ENCODE measurements at regions not wholly inside any gene's neighbourhood (a gene's known extent, or its start where the extent isn't known, plus 50 kb on each side); places are given as distances from the start of the nearest gene placed in this dataset.

- TF ChIP-seq EP300 (IDR thresholded peaks at IDR 0.05) (no peak), CTCF (IDR thresholded peaks at IDR 0.05) (no peak), POLR2AphosphoS5 (IDR thresholded peaks at IDR 0.05) (no peak), POLR2A (IDR thresholded peaks at IDR 0.05) (no peak)
- no peaks in the 10 kb centered on the region for H3K9me3 ChIP-seq
- ATAC-seq (ENCODE audit: low FRiP score in 2 of 2) = no peak
- H3K4me3 ChIP-seq = no peak overlapping the region
- H3K4me1 ChIP-seq = no peaks in the 10 kb centered on the region
- DNase-seq = no peak
- no peaks in the 10 kb centered on the region for H3K27me3 ChIP-seq
- H3K36me3 ChIP-seq = no peaks in the 10 kb centered on the region
- no peak overlapping the region for H3K27ac ChIP-seq
- 44 to 58% methylated on average over 4 of the region's 4 CpGs for WGBS, 2 donors
Measured at GRCh38 chr11:110919241-110919922, 207.1 kb upstream of the ARHGAP20 start.

GRCh38 chr11:110918351-110918750 is 206.1 kb upstream of the ARHGAP20 start:
- Histone ChIP-seq H3K36me3 (no peaks in the 10 kb centered on the region), H3K9me3 (no peaks in the 10 kb centered on the region), H3K4me1 (no peaks in the 10 kb centered on the region), H3K4me3 (no peak overlapping the region), H3K27me3 (no peaks in the 10 kb centered on the region), H3K27ac (no peak overlapping the region)
- no peak for ATAC-seq (ENCODE audit: low FRiP score in 2 of 2)
- TF ChIP-seq EP300 (IDR thresholded peaks at IDR 0.05) (no peak), POLR2AphosphoS5 (IDR thresholded peaks at IDR 0.05) (no peak)
- no peak for DNase-seq
- 80 to 100% methylated on average over 1 of the region's 1 CpG for WGBS, 2 donors

GRCh38 chr11:110912437-110912836 is 200.2 kb upstream of the ARHGAP20 start:
- ATAC-seq (ENCODE audit: low FRiP score in 2 of 2) (no peak), DNase-seq (no peak)
- H3K4me1 ChIP-seq = peaks cover 0 to 9% (median 6%) of the 10 kb centered on the region in 4 donors
- no peaks in the 10 kb centered on the region for H3K36me3 ChIP-seq
- H3K27ac ChIP-seq = no peak overlapping the region
- TF ChIP-seq EP300 (IDR thresholded peaks at IDR 0.05) (no peak), POLR2A (IDR thresholded peaks at IDR 0.05) (no peak), CTCF (IDR thresholded peaks at IDR 0.05) (no peak), POLR2AphosphoS5 (IDR thresholded peaks at IDR 0.05) (no peak)
- no peaks in the 10 kb centered on the region for H3K27me3 ChIP-seq
- no peaks in the 10 kb centered on the region for H3K9me3 ChIP-seq
- no peak overlapping the region for H3K4me3 ChIP-seq
- 68 to 80% methylated on average over 3 of the region's 3 CpGs for WGBS, 2 donors

- Histone ChIP-seq H3K27me3 (no peaks in the 10 kb centered on the region), H3K9me3 (no peaks in the 10 kb centered on the region), H3K4me3 (no peak overlapping the region), H3K4me1 (peaks cover 0 to 11% (median 6%) of the 10 kb centered on the region in 4 donors), H3K36me3 (no peaks in the 10 kb centered on the region), H3K27ac (no peak overlapping the region)
- TF ChIP-seq POLR2A (IDR thresholded peaks at IDR 0.05) (no peak), POLR2AphosphoS5 (IDR thresholded peaks at IDR 0.05) (no peak), EP300 (IDR thresholded peaks at IDR 0.05) (no peak), CTCF (IDR thresholded peaks at IDR 0.05) (no peak)
- DNase-seq = no peak
- WGBS, 2 donors = 69 to 71% methylated on average over 2 of the region's 2 CpGs
- ATAC-seq (ENCODE audit: low FRiP score in 2 of 2) = no peak
Measured at GRCh38 chr11:110910384-110910783, 198.1 kb upstream of the ARHGAP20 start.

- Histone ChIP-seq H3K27ac (no peak overlapping the region), H3K9me3 (no peaks in the 10 kb centered on the region), H3K36me3 (no peaks in the 10 kb centered on the region), H3K4me1 (peaks cover 0 to 11% (median 6%) of the 10 kb centered on the region in 4 donors), H3K4me3 (no peak overlapping the region), H3K27me3 (no peaks in the 10 kb centered on the region)
- DNase-seq (no peak), ATAC-seq (ENCODE audit: low FRiP score in 2 of 2) (no peak)
- TF ChIP-seq CTCF (IDR thresholded peaks at IDR 0.05) (no peak), EP300 (IDR thresholded peaks at IDR 0.05) (no peak), POLR2A (IDR thresholded peaks at IDR 0.05) (no peak), POLR2AphosphoS5 (IDR thresholded peaks at IDR 0.05) (no peak)
- 50 to 65% methylated on average over 8 of the region's 8 CpGs for WGBS, 2 donors
Measured at GRCh38 chr11:110909336-110909735, 197.1 kb upstream of the ARHGAP20 start.

Measured in upper lobe of left lung (tissue), 6 donors.